AG20443 (cell line): ENCODE measurements at regions not wholly inside any gene's neighbourhood (a gene's known extent, or its start where the extent isn't known, plus 50 kb on each side); places are given as distances from the start of the nearest gene placed in this dataset.
"Not testable (repeated sequence)": the region's sequence is repeated elsewhere in the genome, so short reads cannot be mapped to it uniquely, and the experiment has no call there.

Experiments used
- DNase-seq: peaks from one replicate; pipeline ENCODE4 v3.0.0; 2012; ENCODE audit warnings: low spot score, mixed read lengths

DNA sequence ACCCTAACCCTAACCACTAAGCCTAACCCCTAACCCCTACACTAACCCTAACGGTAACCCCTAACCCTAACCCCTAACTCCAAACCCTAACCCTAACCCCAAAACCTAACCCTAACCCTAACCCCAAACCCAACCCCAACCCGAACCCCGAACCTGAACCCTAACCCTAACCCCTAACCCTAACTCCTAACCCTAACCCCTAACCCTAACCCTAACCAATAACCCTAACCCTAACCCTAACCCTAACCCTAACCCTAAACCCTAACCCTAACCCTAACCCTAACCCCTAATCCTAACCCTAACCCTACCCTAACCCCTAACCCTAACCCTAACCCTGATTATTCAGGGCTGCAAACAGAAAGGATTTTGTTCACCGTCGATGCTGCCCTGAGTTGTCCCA is 144.6 kb upstream of the DUSP22 start:
- not testable (repeated sequence) for DNase-seq

DNA sequence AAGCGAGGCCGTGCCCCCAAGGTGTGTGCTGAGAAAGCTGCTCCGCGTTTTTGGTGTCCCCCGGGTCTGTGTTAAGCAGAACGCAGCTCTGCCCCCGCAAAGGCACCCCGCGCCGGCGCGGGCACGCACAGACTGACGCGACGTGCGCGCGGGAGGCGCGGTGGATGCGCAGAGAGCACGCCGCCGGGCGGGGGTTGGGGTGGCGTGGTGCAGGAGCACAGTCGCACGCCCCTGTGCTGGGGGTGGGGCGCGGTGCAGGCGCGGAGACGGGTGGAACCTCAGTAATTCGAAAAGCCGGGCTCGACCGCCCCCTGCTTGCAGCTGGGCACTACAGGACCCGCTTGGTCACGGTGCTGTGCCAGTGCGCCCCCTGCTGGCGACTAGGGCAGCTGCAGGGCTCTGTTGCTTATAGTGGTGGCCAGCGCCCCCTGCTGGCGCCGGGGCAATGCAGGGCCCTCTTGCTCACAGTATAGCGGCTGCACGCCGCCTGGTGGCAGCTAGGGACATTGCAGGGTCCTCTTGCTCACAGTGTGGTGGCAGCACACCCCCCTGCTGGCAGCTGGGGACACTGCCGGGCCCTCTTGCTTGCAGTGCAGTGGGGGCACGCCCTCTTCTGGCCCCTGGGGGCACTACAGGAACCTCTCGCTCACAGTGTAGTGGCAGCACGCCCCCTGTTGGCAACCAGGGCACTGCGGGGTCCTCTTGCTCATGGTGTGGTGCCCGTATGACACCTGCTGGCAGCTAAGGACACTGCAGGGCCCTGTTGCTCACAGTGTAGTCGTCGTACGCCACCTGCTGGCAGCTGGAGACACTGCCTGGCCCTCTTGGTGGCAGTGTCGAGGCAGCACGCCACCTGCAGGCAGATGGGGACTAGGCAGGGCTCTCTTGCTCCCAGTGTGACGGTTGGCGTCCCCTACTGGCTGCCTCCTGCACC is 144.0 kb upstream of the DUSP22 start:
- DNase-seq, result not testable (repeated sequence)

DNA sequence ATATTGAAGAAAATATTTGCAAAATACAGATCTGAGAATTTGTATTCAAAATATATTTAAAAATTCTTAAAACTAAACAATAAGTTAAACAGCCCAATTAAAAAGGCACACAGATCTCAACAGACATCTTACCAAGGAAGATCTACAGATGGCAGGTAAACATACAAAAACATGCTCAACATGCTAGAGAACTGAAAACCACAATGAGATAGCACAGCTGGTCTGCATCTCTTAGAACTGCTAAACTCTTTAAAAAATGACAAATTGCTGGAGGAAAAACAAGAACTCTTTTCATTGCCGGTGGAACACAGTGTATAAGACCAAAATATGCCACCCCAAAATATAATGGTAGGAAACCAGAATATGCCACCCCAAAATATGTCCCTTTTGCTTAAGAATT is 142.1 kb upstream of the DUSP22 start:
- DNase-seq, result not testable (repeated sequence)

DNA sequence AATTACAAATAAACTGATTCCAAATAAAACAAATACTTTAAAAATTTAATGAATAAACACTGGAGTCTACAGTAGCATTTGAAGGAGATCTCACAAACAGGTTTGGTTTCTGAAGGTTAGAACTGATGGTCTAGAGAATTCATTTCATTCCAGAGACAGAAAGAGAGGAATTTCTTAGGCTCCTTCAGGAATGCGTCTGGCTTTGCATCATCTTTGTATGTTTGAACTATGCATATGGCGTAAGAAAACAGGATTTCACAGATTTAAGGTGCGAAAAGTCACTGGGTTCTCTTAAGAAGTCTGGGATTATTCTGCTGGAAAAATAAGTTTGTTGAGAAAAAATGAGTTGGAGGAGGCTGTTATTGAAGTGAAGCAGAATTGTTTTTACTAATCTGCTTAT is 139.9 kb upstream of the DUSP22 start:
- not testable (repeated sequence) for DNase-seq

DNA sequence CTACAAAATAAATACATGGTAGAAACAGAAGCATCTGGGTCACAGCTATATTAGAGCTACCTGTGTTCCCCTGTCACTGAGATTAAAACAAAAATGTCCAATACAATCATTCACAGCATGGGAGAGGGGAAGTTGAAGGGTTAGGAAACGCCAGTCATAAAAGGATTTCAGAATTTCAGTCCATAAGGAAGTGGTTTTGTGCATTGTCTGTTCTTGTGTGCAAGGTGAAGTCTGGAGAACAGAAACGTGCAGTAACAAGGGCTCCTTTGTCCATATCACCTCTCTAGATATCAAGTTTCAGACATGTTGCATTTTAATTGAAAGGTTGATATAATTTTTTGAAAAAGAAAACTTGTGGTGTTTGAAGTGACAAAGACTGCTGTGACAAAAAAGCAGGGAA is 139.3 kb upstream of the DUSP22 start:
- not testable (repeated sequence) for DNase-seq

DNA sequence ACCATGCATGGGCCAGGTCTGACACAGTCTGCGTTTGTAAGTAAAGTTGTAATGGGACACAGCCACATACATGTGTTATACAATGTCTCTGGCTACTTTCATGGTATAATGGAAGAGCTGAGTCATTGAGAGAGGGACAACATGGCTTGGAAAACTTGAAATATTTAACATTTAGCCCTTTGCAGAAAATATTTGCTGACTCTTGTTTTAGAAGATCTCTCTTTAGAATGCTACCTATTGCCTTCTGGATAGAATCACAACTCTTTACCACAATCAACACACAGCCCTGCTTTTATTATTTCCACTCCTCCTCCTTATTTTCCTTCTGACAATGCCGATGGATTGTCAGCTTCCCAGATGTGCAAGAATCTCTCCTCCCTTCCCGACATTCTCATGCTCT is 138.4 kb upstream of the DUSP22 start:
- DNase-seq, result not testable (repeated sequence)

DNA sequence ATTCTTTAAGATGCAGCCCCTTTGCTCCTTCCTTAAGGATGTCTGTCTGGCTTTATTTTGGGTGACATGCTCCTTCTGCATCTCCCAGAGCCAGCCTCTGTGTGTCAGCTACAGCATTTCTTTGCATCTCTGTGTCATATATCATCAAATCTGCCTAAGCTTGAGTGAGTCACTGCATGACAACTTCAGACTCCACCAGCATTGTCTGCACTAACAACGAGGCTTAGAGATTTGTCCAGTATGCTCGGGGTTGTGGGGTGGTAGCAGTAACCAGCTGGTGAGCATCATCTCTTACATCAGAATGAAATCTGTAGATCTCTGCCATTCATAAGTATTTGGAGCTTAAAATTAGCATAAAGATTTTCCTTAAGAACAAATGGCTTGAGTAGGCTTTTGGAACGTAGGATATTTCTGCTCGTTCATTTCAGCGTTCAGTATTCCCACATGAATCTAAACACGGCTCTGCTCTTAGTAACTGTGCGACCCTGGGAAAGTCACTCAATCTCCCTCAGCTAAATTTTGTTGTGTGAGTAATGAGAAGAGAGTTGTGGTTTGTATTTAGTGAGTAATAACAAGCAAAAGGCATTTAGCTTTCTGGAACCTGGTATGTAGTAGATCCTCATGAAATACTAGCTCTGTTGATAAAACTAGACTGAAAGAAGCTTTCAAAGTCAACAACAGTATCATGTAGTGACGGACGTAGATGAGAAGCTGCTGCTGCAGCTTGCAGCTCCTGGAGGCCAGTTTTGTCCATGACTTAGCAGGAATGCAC is 137.8 kb upstream of the DUSP22 start:
- not testable (repeated sequence) for DNase-seq

DNA sequence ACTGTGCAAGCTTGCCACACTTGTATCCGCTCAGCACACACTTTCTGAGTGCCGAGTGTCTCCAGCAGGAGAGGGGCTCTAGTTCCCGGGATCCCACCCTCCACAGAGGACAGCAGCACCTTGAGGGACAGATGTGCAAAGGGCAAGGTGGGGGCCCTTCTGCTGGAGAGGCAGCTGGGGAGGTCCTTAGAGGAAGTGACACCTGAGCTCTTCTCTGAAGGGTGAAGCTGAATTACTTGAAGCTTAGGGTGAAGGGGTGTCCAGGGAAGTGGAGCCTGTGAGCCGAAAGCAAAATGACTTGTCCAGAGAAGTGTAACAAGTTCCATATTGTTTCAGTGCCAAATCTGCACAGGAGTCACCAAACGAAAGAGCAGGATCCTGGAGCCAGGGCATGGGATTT is 136.3 kb upstream of the DUSP22 start:
- no peak for DNase-seq

DNA sequence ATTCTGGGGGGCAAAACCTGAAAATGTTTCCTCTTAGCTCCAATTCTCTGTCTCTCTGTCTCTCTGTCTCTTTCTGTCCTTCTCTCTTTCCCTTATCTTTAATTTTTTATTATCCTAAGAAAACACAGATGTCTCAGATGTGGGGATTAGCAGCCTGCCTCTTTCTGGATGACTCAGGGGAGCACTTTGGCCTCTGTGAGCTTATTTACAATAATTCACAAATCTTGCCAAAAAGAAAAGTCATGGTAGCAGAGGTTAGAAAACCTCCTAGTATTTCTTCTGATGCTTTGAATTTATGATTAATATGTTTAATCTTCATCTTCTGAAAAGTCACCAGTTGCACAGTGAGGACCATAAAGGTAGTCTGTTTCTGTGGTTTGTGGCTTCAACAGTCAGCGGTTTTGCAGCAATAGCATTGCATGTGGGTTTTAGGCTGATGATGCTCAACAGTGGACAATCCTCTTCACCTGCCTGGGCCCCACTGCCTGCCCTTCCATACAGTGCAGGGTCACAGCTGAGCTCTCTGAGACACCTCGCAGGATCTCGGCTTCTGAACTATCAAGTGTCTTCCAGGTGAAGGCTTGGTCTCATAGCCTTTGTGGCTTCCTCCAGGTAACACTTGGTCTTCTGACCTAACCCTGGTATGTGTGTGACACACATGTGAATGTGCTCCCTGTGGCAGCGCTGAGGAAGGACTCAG is 135.7 kb upstream of the DUSP22 start:
- not testable (repeated sequence) for DNase-seq

DNA sequence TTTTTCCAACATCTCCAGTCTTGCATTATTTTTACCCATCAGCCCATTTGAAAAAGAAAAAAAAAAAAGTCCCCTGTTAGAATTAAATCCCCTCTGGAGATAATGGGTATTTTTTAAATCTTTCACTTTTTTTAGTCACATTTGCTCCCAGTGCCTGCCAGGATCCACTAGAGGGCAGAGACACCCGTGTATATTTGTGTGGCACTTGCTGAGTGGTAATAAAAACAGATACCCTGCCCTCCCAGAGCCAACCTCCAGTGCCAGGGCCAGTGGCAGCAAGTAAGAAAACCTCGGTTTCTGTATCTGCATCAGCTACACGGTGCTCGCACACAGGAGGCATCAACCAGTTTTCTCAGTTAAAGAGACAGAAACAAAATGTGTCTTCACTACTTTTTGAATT is 135.1 kb upstream of the DUSP22 start:
- DNase-seq, result not testable (repeated sequence)

DNA sequence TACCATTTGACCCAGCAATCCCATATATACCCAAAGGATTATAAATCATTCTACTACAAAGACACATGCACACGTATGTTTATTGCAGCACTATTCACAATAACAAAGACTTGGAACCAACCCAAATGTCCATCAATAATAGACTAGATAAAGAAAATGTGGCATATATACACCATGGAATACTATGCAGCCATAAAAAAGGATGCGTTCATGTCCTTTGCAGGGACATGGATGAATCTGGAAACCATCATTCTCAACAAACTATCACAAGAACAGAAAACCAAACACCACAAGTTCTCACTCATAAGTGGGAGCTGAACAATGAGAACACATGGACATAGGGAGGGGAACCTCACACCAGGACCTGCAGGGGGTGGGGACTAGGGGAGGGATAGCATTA is 130.6 kb upstream of the DUSP22 start:
- DNase-seq, result not testable (repeated sequence)

DNA sequence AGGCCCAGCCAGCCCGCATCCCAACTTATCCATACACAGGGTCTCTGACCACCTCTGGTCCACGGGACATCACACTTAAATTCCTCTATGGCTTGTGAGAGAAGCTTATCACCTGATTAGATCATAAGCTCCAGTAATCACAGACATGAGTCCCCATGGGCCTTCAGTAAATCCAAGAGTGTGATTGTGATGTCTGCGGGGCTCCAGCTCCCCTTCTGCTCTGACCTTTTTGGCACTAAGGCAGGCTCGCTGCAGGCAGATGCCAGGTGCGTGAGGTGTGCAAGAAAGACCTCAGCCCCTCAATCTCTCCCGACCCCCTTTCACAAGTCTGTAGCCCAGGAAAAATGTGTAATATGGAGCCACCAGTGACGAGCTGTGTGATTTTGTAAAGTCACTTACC is 127.6 kb upstream of the DUSP22 start:
- no peak for DNase-seq

DNA sequence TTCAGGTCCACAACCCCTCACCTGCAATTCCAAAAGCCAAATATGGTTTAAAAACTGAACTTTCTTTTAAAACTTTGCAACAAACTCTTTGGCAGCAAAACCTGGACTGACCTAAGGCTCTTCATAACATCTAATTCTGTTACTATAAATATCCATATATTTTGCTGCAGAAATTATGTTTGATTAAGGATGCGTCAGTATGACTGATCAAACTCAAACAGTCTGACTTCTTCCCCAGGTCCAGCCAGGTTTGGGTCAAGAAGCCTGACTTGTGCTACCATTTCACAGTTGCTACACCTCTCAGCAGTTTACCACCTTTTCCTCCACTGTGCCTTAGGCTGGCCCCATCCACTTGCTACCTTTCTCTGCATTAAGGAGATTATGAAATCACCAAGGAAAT is 127.0 kb upstream of the DUSP22 start:
- DNase-seq, result no peak

DNA sequence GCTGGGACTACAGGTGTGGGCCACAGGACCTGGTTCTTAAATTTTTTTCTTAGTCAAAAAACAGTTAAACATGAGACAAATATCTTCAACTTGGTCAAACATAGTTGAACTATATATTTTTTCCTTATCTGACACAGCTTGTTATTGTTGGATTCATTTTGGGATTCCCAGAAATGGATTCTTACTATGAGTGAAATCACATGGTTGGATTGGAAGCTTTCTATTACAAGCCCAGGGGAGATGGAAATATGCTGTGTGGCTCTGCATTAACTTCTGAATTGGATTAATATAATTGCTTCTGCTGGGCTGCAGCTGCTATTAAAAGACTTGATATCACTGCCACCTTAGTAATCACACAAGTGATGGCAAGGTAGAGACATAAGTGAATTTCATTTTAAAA is 126.4 kb upstream of the DUSP22 start:
- no peak for DNase-seq

DNA sequence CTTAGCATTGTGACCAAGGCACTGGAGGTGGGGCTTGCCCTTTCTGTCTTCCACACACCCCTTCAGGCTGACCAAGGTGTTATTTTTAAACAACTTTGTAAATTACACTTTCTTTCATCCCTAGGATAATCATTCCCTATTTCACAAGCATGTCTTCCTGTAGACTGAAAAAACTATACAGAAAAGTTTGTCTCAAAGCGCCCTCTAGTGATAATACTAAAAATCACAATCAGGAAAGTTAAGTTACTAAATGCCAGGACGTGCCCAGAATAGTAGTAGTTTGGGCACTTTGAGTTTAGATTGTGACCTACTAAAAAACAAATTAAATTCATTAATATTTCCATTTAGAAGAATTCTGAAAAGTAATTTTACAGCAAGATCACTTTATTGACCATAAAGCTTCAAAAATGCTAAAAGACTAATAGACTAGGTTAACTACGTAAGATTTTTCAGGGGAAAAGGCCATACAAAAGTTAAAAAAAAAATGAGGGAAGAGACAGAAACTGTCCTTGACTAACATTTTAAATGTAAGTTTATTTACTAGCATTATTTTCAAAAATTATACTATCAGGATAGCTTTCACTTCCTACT is 123.3 kb upstream of the DUSP22 start:
- DNase-seq, result peak; percentile 53

DNA sequence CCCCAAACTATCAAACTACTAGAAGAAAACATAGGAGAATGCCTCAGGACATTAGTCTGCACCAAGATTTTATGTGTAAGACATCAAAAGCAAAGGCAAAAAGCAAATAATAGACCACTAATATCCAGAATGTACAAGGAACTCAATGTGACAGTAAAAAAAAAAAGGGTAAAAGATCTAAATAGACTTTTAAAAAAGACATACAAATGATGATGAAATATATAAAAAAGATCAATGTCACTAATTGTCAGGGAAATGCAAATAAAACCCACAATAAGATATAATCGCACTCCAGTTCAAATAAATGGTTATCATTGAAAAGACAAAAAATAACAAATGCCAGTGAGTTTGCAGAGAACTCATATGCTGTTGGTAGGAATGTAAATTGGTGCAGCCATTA is 118.3 kb upstream of the DUSP22 start:
- no peak for DNase-seq

DNA sequence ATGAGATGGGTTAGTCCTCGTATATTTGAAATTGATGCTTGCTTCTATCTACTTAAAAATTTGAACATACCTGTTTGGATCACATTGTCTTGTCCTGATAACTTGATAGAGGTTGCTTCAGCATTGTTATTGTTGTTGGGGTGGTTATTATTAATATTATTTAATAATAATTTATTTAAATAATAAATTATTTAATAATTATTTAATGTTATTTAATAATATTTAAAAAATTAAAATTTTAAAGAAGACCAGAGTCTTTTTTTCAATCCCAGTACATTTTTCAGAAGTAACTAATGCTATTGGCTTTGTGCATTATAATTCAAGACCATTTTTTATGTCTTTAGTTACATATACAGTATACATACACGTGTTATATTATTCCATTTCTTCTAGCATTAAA is 116.6 kb upstream of the DUSP22 start:
- no peak for DNase-seq

DNA sequence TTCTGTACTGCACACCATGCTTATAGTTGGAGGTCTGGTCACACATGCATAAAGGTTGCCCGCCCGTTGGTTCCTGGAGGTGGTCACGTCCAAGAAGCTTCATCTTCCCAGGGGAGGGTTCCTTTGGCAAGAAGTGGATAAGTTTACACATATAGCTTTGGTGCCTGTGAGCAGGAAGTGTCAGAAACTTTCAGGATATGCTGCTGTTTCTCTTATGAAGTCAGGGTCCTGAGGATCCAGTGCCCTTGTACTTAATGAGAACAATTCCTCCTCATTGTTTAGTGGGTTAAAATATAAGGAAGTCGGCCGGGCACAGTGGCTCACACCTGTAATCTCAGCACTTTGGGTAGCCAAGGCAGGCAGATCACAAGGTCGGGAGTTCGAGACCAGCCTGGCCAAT is 115.5 kb upstream of the DUSP22 start:
- DNase-seq, result no peak

DNA sequence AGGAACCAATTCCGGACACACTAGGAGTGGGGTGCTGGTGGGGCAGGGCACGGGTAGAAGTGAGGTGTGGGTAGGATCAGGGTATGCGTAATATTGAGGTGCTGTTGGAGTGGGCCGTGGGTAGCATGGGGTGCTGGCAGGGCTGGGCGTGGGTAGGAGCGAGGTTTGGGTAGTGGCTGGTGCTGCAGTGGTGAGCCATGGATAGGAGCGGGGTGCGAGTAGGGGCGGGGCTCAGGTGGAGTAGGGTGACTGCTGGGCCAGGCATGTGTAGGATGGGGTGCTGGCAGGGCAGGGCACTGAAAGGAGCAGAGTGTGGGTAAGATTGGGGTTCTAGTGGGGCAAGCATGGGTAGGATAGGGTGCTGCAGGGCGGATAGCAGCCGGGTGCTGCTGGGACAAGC is 114.2 kb upstream of the DUSP22 start:
- no peak for DNase-seq

DNA sequence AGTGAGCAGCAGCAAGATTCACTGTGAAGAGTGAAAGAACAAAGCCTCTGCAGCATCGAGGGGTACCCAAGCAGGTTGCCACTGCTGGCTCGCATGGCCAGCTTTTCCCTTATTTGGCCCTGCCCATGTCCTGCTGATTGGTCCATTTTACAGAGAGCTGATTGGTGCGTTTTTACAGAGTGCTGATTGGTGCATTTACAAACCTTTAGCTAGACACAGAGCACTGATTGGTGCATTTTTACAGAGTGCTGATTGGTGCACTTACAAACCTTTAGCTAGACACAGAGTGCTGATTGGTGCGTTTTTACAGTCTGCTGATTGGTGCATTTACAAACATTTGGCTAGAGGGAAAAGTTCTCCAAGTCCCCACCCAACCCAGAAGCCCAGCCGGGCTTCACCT is 113.4 kb upstream of the DUSP22 start:
- DNase-seq, result not testable (repeated sequence)

DNA sequence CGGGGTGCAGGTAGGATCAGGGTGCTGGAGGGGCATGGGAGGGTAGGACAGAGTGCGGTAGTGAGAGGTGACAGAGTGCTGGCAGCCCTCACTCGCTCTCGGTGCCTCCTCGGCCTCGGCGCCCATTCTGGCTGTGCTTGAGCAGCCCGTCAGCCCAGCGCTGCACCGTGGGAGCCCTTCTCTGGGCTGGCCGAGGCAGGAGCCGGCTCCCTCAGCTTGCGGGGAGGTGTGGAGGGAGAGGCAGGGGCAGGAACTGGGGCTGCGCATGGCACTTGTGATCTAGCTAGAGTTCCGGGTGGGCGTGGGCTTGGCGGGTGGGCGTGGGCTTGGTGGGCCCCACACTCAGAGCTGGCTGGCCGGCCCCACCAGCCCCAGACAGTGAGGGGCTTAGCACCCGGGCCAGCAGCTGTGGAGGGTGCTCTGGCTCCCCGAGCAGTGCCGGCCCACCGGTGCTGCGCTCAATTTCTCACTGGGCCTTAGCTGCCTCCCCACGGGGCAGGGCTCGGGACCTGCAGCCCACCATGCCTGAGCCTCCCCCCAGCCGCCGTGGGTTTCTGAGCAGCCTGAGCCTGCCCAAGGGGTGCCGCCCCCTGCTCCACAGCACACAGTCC is 112.8 kb upstream of the DUSP22 start:
- DNase-seq, result no peak
